Body of pancreas (tissue), 4 donors: ENCODE measurements at regions not wholly inside any gene's neighbourhood (a gene's known extent, or its start where the extent isn't known, plus 50 kb on each side); places are given as distances from the start of the nearest gene placed in this dataset.

ENCODE experiments used
- CTCF ChIP-seq, 7 experiments: fragments of 450-650 bp in 4 of 7; fragments of 200-600 bp in 3 of 7; sonication (generic) in 3 of 7; IDR thresholded peaks; one replicate each; pipeline ENCODE4 v1.5.1; 2016 to 2019; ENCODE audit warnings: antibody characterized with exemption in 7 of 7
- POLR2A ChIP-seq, 3 donors: fragments of 450-650 bp; IDR thresholded peaks; one replicate each; pipeline ENCODE4 v1.6.1; 2016; ENCODE audit warnings: antibody characterized with exemption in 3 of 3, mild to moderate bottlenecking in 2 of 3

DNA sequence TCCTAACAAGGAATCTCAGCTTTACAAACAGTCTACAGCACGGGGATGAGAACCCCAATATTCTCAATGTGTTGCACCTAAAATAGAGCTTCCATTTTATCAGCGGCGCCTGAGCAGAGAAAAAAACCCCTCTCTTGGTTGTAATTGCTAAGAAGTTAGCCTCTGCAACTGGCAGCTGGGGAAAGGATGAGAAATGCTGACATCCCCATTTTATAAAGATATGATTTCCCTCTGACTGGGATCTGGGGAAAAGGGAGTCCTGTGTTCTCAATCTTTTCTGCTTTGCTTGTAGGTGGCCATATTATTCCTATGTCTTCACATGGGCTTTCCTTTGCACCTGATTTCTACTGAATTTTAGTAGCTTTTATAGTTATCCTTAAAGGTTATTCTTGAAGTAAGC is 981.4 kb upstream of the DDX18 start:
- TF ChIP-seq POLR2A (IDR thresholded peaks at IDR 0.05) (no peak), CTCF (IDR thresholded peaks at IDR 0.05) (no peak)
